ENCODE measurements at regions not wholly inside any gene's neighbourhood (a gene's known extent, or its start where the extent isn't known, plus 50 kb on each side); places are given as distances from the start of the nearest gene placed in this dataset.
"Not testable (repeated sequence)": the region's sequence is repeated elsewhere in the genome, so short reads cannot be mapped to it uniquely, and the experiment has no call there.

GRCh38 chr1:244322791-244323521, 128.8 kb downstream of the ADSS2 start:
- DNase-seq = peak; percentile 17

DNA sequence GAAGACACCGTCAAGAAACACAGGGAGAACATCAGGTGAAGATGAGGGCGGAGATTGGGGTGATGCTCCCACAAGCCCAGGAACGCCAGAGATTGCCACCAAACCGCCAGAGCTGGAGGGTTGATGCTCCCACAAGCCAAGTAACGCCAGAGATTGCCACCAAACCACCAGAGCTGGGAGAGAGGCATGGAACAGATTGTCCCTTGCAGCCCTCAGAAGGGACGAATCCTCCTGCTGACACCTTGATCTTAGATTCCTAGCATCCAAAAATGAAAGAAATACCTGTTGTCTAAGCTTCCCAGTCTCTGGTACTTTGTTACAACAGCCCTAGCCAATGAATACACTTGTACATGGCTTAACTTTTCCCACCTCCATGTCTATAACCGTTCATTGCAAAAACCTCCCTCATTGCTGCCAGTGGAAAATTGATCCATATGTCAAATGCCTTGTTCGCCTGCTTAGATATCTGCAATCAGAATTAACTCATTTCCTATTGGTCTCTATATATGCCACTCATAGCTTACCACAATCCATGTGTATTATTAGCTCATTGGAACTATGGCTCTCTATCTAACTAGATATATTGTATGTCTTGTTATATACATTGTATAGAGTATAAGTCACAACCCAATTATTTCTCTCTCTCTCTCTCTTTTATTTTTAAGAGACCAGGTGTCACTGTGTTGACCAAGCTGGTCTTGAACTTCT, 127.4 kb downstream of the ADSS2 start:
- no peak for DNase-seq

GRCh38 chr1:244325056-244325758, 126.5 kb downstream of the ADSS2 start:
- no peak for DNase-seq

- DNase-seq = no peak
Observed at GRCh38 chr1:244326757-244327156, 125.0 kb downstream of the ADSS2 start.

GRCh38 chr1:244327533-244327932, 124.2 kb downstream of the ADSS2 start:
- DNase-seq = no peak

DNA sequence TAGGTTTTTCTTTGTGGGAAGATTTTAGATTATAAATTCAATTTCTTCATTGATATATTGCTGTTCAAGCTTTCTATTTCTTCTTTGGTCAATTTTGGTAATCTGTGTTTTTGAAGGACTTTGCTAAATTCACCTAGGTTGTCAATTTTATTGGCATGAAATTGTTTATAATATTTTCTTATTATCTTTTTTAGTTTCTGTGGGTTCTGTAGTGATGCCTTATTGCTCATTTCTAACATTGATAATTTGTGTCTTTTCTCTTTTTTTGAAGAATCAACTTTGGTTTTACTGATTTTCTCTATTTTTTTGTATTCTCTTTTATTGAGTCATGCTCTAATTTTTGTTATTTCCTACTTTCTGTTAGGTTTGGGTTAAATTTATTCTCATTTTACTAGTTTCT, 123.2 kb downstream of the ADSS2 start:
- no peak for DNase-seq

- DNase-seq = no peak
Observed at GRCh38 chr1:244329591-244330317, 122.0 kb downstream of the ADSS2 start.

DNA sequence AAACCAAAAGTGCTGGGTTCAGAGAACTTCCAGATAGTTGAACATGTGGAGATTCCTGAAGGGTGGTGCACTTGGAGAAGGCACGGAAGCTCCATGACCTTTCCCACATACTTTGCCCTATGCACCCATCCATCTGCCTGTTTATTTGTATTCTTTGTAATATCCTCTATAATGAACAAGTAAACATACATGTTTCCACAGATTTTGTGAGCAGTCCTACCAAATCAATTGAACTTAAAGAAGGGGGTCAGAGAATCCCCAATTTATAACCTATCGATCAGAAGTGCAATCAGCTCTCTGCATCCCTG, 121.4 kb downstream of the ADSS2 start:
- DNase-seq = no peak

- not testable (repeated sequence) for DNase-seq
Observed at GRCh38 chr1:244332761-244333160, 118.9 kb downstream of the ADSS2 start.

DNA sequence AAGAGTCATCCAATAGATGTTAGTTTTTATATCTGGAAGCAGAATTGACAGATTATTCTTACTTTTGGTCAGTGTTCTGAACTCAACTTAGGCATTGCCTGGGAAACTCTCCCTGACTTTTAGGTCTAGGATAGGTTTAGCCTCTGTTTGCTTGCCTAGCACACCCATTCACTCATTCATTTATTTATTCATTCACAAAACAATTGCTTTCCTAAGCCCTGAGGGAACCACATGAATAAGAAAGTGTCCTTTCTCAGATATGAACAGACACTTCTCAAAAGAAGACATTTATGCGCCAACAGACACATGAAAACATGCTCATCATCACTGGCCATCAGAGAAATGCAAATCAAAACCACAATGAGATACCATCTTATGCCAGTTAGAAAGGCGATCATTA, 117.4 kb downstream of the ADSS2 start:
- DNase-seq = not testable (repeated sequence)

DNA sequence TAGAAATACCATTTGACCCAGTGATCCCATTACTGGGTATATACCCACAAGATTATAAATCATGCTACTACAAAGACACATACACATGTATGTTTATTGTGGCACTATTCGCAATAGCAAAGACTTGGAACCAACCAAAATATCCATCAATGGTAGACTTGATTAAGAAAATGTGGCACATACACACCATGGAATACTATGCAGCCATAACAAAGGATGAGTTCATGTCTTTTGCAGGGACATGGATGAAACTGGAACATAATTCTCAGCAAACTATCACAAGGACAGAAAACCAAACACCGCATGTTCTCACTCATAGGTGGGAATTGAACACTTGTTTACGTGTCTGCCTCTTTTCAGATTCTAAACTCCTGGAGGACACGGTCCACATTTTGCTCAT, 116.9 kb downstream of the ADSS2 start:
- DNase-seq = not testable (repeated sequence)

- DNase-seq = peak; percentile 16
Observed at GRCh38 chr1:244335456-244335855, 116.3 kb downstream of the ADSS2 start.

DNA sequence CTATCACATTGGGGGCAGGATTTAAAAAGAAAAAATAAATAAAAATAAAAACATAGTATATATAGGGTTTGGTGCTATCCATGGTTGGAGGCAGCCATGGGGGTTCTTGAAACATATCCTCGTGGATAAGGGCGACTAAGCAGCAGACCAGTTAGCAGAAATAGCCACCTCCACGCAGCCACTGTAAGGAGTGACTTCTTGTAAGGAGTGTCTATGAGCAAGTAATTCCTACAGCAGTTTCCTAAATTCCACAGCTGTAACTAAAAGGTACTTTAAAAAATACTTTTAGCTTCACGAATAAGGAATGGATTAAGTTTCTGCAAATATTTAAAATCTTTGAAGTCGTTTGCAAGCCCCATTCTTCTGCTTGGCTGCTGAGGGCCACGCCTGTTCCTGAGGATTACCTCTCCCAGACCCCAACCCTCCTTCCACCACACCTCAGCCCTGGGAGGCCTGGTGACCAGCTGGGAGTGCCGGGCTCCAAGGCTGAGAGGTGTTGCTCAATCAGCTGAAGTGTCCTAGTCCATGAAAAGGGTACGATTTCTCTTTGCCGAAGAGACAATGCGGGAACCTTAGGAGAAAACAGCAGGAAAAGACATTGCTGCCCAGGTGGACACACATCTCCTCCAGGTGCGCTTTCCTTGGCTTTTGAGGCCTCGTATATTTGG, 115.3 kb downstream of the ADSS2 start:
- DNase-seq = no peak

DNA sequence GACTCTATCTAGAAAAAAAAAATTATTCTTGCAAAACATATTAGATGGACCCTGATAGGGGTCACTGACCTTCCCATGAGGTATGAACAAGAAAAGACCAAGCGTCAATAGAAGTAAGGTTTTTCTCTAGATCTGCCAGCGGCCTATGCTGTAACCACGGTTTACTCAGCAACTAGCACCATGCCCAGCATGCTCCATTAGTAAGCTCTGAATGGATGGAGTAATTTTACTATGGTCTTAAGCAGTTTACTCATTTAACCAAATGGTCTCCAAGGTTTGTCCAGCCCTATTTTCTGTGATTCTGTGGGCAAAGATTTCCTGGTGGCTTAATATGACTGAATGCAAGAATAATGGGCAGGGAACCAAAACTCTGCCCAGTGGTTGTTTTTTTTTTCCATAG, 113.9 kb downstream of the ADSS2 start:
- DNase-seq = no peak

DNA sequence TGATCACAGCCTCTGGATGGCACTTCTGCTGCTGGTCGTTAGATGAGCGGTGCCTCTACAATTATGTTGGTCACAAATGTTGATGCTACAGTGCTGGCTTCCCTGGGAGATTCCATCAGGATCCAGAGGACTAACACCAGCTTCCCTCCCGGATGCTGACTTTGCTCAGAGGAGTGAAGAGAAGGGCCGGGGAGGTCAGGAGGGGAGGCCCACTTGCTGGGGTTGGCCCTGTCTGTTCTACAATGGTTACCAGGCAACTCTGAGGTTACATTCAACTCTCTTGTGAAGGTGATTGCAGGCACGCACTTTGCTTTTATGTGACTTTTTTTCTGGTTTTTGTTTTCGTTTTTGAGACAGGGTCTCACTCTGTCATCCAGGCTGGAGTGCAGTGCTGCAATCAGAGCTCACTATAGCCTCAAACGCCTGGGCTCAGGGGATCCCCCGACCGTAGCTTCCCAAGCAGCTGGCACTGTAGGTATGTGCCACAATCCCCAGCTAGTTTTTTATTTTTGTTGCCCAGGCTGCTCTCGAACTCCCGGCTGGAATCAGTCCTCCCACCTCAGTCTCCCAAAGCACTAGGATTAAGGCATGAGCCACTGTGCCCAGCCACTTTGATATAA, 112.5 kb downstream of the ADSS2 start:
- no peak for DNase-seq

GRCh38 chr1:244339776-244340175, 111.9 kb downstream of the ADSS2 start:
- DNase-seq = no peak

- no peak for DNase-seq
Observed at GRCh38 chr1:244340396-244340795, 111.3 kb downstream of the ADSS2 start.

DNA sequence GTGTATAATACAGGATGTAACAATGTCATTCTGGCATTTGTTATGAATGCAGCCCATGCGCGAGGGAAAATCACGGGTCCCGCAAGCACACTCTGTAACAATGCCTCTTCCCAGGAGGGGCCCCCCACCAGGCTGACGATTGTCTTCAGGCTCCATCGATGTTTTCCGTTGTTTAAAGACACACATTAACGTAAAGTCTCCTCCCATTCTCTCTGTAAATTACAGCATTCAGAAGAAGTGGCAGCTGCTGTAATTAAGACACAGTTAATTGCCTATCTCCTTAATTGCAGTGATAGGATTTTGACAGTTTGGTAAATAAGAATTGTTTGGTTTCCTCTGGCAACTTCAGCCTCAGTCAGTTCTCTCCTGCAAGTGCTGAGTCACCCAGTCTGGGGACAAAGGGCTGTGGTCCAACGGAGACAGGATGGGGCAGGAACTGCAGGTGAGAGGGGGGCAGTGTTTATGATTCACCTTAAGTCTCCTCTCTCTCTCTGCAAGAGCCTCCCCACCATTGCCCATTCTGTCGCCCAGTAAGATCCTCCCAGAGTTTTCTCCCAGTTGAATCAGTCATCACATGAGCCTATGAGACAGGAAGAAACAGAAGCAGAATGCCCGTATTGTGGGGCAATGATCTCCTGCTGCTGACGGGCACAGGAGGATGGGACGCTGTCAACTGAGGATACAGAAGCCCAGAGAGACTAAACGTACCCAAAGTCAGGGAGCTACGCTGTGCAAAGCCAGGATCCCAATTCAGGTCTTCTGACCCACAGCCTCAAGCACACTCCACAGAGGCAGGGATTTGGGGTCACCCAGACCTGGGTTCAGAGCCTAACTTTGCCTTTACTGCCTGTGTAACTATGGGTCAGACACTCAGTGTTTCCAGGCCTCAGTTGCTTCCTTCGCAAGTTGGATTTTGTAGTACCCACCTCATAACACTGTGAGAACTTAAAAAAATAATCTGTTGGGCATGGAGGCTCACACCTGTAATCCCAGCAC, 110.0 kb downstream of the ADSS2 start:
- DNase-seq = no peak

DNA sequence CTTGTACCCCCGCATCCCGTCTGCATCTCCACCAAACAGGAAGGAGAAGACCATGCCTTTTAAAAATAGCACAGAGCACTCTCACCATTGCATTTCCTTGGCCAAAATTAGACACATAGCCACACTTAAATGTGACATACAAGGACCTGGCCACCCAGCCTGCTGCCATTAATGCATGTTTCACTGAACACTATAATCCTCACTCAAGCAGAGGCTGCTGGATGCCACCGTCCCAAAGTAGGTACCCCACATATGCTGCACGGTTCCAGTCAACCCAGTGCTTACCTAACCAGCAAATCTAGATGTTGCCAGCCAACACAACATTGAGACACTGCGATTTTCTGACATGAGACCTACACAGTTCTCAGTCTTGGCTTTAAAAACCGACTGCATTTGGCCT, 107.7 kb downstream of the ADSS2 start:
- DNase-seq = no peak

DNA sequence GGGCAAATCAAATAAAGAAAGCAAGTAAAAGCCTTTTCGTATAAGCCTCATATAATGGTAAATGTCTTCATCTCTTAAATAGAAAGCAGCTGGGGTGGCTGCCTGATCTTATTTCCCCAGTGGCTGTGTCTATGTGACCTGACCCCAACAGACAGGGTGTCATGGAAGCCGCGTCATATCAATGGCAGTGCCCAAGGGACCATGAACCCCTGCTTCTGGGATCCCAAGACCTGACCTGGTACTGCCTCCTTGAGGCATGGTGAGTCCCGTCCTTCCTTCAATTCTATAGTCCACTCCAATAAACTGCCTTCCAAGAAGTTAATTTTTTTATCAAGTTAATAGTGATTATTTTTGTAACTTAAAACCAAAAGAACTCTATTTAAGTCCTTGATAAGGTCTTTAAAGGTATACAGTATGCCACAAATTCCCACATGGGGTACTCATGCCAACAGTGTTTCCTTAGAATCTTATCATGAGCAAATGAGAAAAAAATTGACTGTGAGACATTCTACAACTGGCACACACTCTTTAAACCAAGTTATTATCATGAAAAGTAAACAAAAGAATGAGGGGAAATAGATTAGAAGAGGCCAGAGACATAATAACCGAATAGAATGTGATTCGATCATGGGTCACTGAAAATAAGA, 104.6 kb downstream of the ADSS2 start:
- no peak for DNase-seq

All from skin of body (tissue), 1 donor.